Memory B cell (primary cell): ENCODE measurements at regions not wholly inside any gene's neighbourhood (a gene's known extent, or its start where the extent isn't known, plus 50 kb on each side); places are given as distances from the start of the nearest gene placed in this dataset.
"Not testable (repeated sequence)": the region's sequence is repeated elsewhere in the genome, so short reads cannot be mapped to it uniquely, and the experiment has no call there.

Experiments used
- ATAC-seq: fragments of 150-1000 bp; cut with Tn5 transposase; 2 replicates; pipeline ENCODE4 v1.10.0; 2021; ENCODE audit warnings: low read depth, mild to moderate bottlenecking, moderate library complexity
- DNase-seq, 2 donors: peaks; one replicate each; pipeline ENCODE4 v3.0.0; 2022; ENCODE audit warnings: low spot score in 2 of 2
- H3K27ac Mint-ChIP-seq: one replicate; pipeline ENCODE4 v1.8.0; 2022; ENCODE audit warnings: mild to moderate bottlenecking, moderate library complexity, mixed read lengths
- H3K27me3 Mint-ChIP-seq: one replicate; pipeline ENCODE4 v1.8.0; 2022; ENCODE audit warnings: mixed read lengths
- H3K36me3 Mint-ChIP-seq: one replicate; pipeline ENCODE4 v1.8.0; 2022; ENCODE audit warnings: mild to moderate bottlenecking, mixed read lengths
- H3K4me1 Mint-ChIP-seq: one replicate; pipeline ENCODE4 v1.8.0; 2022; ENCODE audit warnings: mixed read lengths
- H3K4me3 Mint-ChIP-seq: one replicate; pipeline ENCODE4 v1.8.0; 2022; ENCODE audit warnings: mild to moderate bottlenecking, moderate library complexity, mixed read lengths
- H3K9me3 Mint-ChIP-seq: one replicate; pipeline ENCODE4 v1.8.0; 2022; ENCODE audit warnings: mixed read lengths

GRCh38 chr10:80855348-80855971, 317.8 kb downstream of the SH2D4B start:
- H3K27ac Mint-ChIP-seq, result no peak overlapping the region
- no peak overlapping the region for H3K4me3 Mint-ChIP-seq
- peaks cover 3% of the 10 kb centered on the region for H3K27me3 Mint-ChIP-seq
- no peak for ATAC-seq
- no peak for DNase-seq
- H3K4me1 Mint-ChIP-seq, result no peaks in the 10 kb centered on the region
- H3K9me3 Mint-ChIP-seq, result peaks cover 2% of the 10 kb centered on the region
- no peaks in the 10 kb centered on the region for H3K36me3 Mint-ChIP-seq

GRCh38 chr10:80856186-80856585, 318.5 kb downstream of the SH2D4B start:
- no peaks in the 10 kb centered on the region for H3K4me1 Mint-ChIP-seq
- ATAC-seq (no peak), DNase-seq (no peak)
- H3K27ac Mint-ChIP-seq, result no peak overlapping the region
- H3K9me3 Mint-ChIP-seq, result peaks cover 2% of the 10 kb centered on the region
- no peak overlapping the region for H3K4me3 Mint-ChIP-seq
- peaks cover 3% of the 10 kb centered on the region for H3K27me3 Mint-ChIP-seq
- H3K36me3 Mint-ChIP-seq, result no peaks in the 10 kb centered on the region

- H3K27me3 Mint-ChIP-seq, DNase-seq, H3K4me3 Mint-ChIP-seq, ATAC-seq, H3K4me1 Mint-ChIP-seq, H3K9me3 Mint-ChIP-seq, H3K27ac Mint-ChIP-seq, H3K36me3 Mint-ChIP-seq: not testable (repeated sequence)
Observed at GRCh38 chr10:80859279-80859678, 321.6 kb downstream of the SH2D4B start.

GRCh38 chr10:80860719-80861118, 323.0 kb downstream of the SH2D4B start:
- H3K4me1 Mint-ChIP-seq, result no peaks in the 10 kb centered on the region
- ATAC-seq (no peak), DNase-seq (no peak)
- H3K36me3 Mint-ChIP-seq, result no peaks in the 10 kb centered on the region
- H3K9me3 Mint-ChIP-seq, result no peaks in the 10 kb centered on the region
- H3K4me3 Mint-ChIP-seq, result no peak overlapping the region
- H3K27ac Mint-ChIP-seq, result no peak overlapping the region
- H3K27me3 Mint-ChIP-seq, result peaks cover 2% of the 10 kb centered on the region

GRCh38 chr10:80861882-80862281, 324.2 kb downstream of the SH2D4B start:
- Mint-ChIP-seq H3K27ac (no peak overlapping the region), H3K4me3 (no peak overlapping the region), H3K36me3 (no peaks in the 10 kb centered on the region), H3K4me1 (no peaks in the 10 kb centered on the region), H3K9me3 (peaks cover 2% of the 10 kb centered on the region), H3K27me3 (peaks cover 2% of the 10 kb centered on the region)
- no peak for DNase-seq
- no peak for ATAC-seq

- DNase-seq (no peak), ATAC-seq (no peak)
- Mint-ChIP-seq H3K9me3 (peaks cover 7% of the 10 kb centered on the region), H3K27me3 (peaks cover 4% of the 10 kb centered on the region), H3K36me3 (no peaks in the 10 kb centered on the region), H3K4me3 (no peak overlapping the region), H3K4me1 (no peaks in the 10 kb centered on the region), H3K27ac (no peak overlapping the region)
Observed at GRCh38 chr10:80870282-80870681, 332.6 kb downstream of the SH2D4B start.

GRCh38 chr10:80871083-80871482, 333.4 kb downstream of the SH2D4B start:
- H3K36me3 Mint-ChIP-seq, result no peaks in the 10 kb centered on the region
- DNase-seq (no peak), ATAC-seq (no peak)
- H3K27me3 Mint-ChIP-seq, result peaks cover 2% of the 10 kb centered on the region
- H3K4me3 Mint-ChIP-seq, result no peak overlapping the region
- no peak overlapping the region for H3K27ac Mint-ChIP-seq
- no peaks in the 10 kb centered on the region for H3K4me1 Mint-ChIP-seq
- peaks cover 7% of the 10 kb centered on the region for H3K9me3 Mint-ChIP-seq

GRCh38 chr10:80878330-80878729, 340.6 kb downstream of the SH2D4B start:
- Mint-ChIP-seq H3K9me3 (peaks cover 2% of the 10 kb centered on the region), H3K36me3 (no peaks in the 10 kb centered on the region), H3K4me1 (no peaks in the 10 kb centered on the region), H3K27me3 (no peaks in the 10 kb centered on the region), H3K4me3 (no peak overlapping the region), H3K27ac (no peak overlapping the region)
- ATAC-seq (no peak), DNase-seq (no peak)

- ATAC-seq, result no peak
- Mint-ChIP-seq H3K36me3 (no peaks in the 10 kb centered on the region), H3K4me3 (no peak overlapping the region), H3K4me1 (no peaks in the 10 kb centered on the region), H3K27ac (no peak overlapping the region), H3K27me3 (no peaks in the 10 kb centered on the region), H3K9me3 (peaks cover 2% of the 10 kb centered on the region)
- DNase-seq, result no peak
Observed at GRCh38 chr10:80890146-80890545, 352.4 kb downstream of the SH2D4B start.

- Mint-ChIP-seq H3K4me3 (no peak overlapping the region), H3K4me1 (no peaks in the 10 kb centered on the region), H3K27ac (no peak overlapping the region), H3K9me3 (no peaks in the 10 kb centered on the region), H3K36me3 (no peaks in the 10 kb centered on the region), H3K27me3 (no peaks in the 10 kb centered on the region)
- ATAC-seq (no peak), DNase-seq (no peak)
Observed at GRCh38 chr10:80893256-80893655, 355.6 kb downstream of the SH2D4B start.

GRCh38 chr10:80894311-80894791, 356.6 kb downstream of the SH2D4B start:
- Mint-ChIP-seq H3K4me1 (no peaks in the 10 kb centered on the region), H3K9me3 (no peaks in the 10 kb centered on the region), H3K27me3 (no peaks in the 10 kb centered on the region), H3K4me3 (no peak overlapping the region), H3K27ac (no peak overlapping the region), H3K36me3 (no peaks in the 10 kb centered on the region)
- ATAC-seq (no peak), DNase-seq (no peak)

- H3K4me3 Mint-ChIP-seq, result no peak overlapping the region
- no peaks in the 10 kb centered on the region for H3K27me3 Mint-ChIP-seq
- H3K4me1 Mint-ChIP-seq, result no peaks in the 10 kb centered on the region
- no peak for DNase-seq
- no peak for ATAC-seq
- no peaks in the 10 kb centered on the region for H3K36me3 Mint-ChIP-seq
- no peak overlapping the region for H3K27ac Mint-ChIP-seq
- no peaks in the 10 kb centered on the region for H3K9me3 Mint-ChIP-seq
Observed at GRCh38 chr10:80894797-80895467, 357.2 kb downstream of the SH2D4B start.

GRCh38 chr10:80896076-80896475, 358.4 kb downstream of the SH2D4B start:
- H3K9me3 Mint-ChIP-seq, result no peaks in the 10 kb centered on the region
- no peaks in the 10 kb centered on the region for H3K4me1 Mint-ChIP-seq
- H3K36me3 Mint-ChIP-seq, result no peaks in the 10 kb centered on the region
- no peak for ATAC-seq
- H3K27ac Mint-ChIP-seq, result no peak overlapping the region
- H3K4me3 Mint-ChIP-seq, result no peak overlapping the region
- H3K27me3 Mint-ChIP-seq, result no peaks in the 10 kb centered on the region
- no peak for DNase-seq

- Mint-ChIP-seq H3K4me3 (no peak overlapping the region), H3K27me3 (no peaks in the 10 kb centered on the region), H3K4me1 (no peaks in the 10 kb centered on the region), H3K36me3 (no peaks in the 10 kb centered on the region), H3K27ac (no peak overlapping the region), H3K9me3 (no peaks in the 10 kb centered on the region)
- DNase-seq (no peak), ATAC-seq (no peak)
Observed at GRCh38 chr10:80896959-80897358, 359.3 kb downstream of the SH2D4B start.

- no peaks in the 10 kb centered on the region for H3K27me3 Mint-ChIP-seq
- no peaks in the 10 kb centered on the region for H3K4me1 Mint-ChIP-seq
- no peak overlapping the region for H3K4me3 Mint-ChIP-seq
- H3K36me3 Mint-ChIP-seq, result no peaks in the 10 kb centered on the region
- DNase-seq, result no peak
- no peak for ATAC-seq
- no peak overlapping the region for H3K27ac Mint-ChIP-seq
- peaks cover 3% of the 10 kb centered on the region for H3K9me3 Mint-ChIP-seq
Observed at GRCh38 chr10:80900661-80901060, 363.0 kb downstream of the SH2D4B start.
